CD14-positive monocyte (primary cell): ENCODE measurements at regions not wholly inside any gene's neighbourhood (a gene's known extent, or its start where the extent isn't known, plus 50 kb on each side); places are given as distances from the start of the nearest gene placed in this dataset.

Experiments used
- DNase-seq, 3 donors: peaks; one replicate each; pipeline ENCODE4 v3.0.0-alpha.2; 2011 to 2022
- H2AFZ ChIP-seq: 2 replicates; pipeline ENCODE4 v1.6.0; 2012; ENCODE audit warnings: mild to moderate bottlenecking, low read depth, low read length, inconsistent platforms; ENCODE audit not compliant: insufficient read depth, poor library complexity, severe bottlenecking
- H3K27ac ChIP-seq, 2 donors: 1 replicate in 1 of 2; 2 replicates in 1 of 2; pipeline ENCODE4 v1.5.1; 2012 to 2013; ENCODE audit warnings: low read length in 2 of 2, control low read depth in 1 of 2, inconsistent platforms in 1 of 2, low read depth in 1 of 2, mild to moderate bottlenecking in 1 of 2
- H3K27me3 ChIP-seq, 2 donors: one replicate each; pipeline versions ENCODE4 v1.6.0 to v1.6.1; 2011 to 2013; ENCODE audit warnings: low read length in 2 of 2; ENCODE audit not compliant: control insufficient read depth in 2 of 2, insufficient read depth in 2 of 2
- H3K36me3 ChIP-seq, 2 donors: replicated peaks in 1 of 2; 1 replicate in 1 of 2; 2 replicates in 1 of 2; pipeline versions ENCODE4 v1.5.1 to v1.6.1; 2012 to 2013; ENCODE audit warnings: low read length in 2 of 2, control low read depth in 1 of 2, inconsistent platforms in 1 of 2, mild to moderate bottlenecking in 1 of 2; ENCODE audit not compliant: insufficient read depth in 2 of 2, control insufficient read depth in 1 of 2
- H3K4me1 ChIP-seq, 2 donors: 1 replicate in 1 of 2; 2 replicates in 1 of 2; pipeline versions ENCODE4 v1.5.1 to v1.6.1; 2012 to 2013; ENCODE audit warnings: low read length in 2 of 2, control low read depth in 1 of 2, inconsistent platforms in 1 of 2, mild to moderate bottlenecking in 1 of 2, moderate library complexity in 1 of 2; ENCODE audit not compliant: insufficient read depth in 2 of 2, control insufficient read depth in 1 of 2
- H3K4me2 ChIP-seq: replicated peaks from 2 replicates; pipeline ENCODE3; 2012; ENCODE audit warnings: low read length, moderate library complexity, mild to moderate bottlenecking; ENCODE audit not compliant: poor library complexity, severe bottlenecking; ENCODE audit errors: extremely low read depth
- H3K4me3 ChIP-seq, 3 experiments: fragments of 200-600 bp in 1 of 3; sonication (generic) in 1 of 3; replicated peaks in 1 of 3; 1 replicate in 2 of 3; 2 replicates in 1 of 3; pipeline ENCODE4 v1.5.1; 2011 to 2013; ENCODE audit warnings: low read length in 3 of 3, mild to moderate bottlenecking in 3 of 3, control low read depth in 2 of 3, low read depth in 2 of 3, inconsistent platforms in 1 of 3, moderate library complexity in 1 of 3
- H3K79me2 ChIP-seq: 2 replicates; pipeline ENCODE4 v1.6.0; 2012; ENCODE audit warnings: mild to moderate bottlenecking, control low read depth, inconsistent platforms, low read length, moderate library complexity; ENCODE audit not compliant: insufficient read depth
- H3K9ac ChIP-seq: 2 replicates; pipeline ENCODE4 v1.6.0; 2017; ENCODE audit warnings: low read length, mild to moderate bottlenecking; ENCODE audit not compliant: insufficient read depth, poor library complexity, severe bottlenecking
- H3K9me3 ChIP-seq, 2 donors: replicated peaks in 1 of 2; 1 replicate in 1 of 2; 2 replicates in 1 of 2; pipeline versions ENCODE4 v1.5.1 to v1.6.1; 2012 to 2013; ENCODE audit warnings: low read length in 2 of 2, control low read depth in 1 of 2; ENCODE audit not compliant: control insufficient read depth in 1 of 2, insufficient read depth in 1 of 2
- H4K20me1 ChIP-seq: 2 replicates; pipeline ENCODE4 v1.6.0; 2012; ENCODE audit warnings: mild to moderate bottlenecking, low read length, control low read depth, moderate library complexity; ENCODE audit not compliant: insufficient read depth
- H3K27ac Mint-ChIP-seq, 7 donors: one replicate each; pipeline ENCODE4 v1.8.0; 2020; ENCODE audit warnings: mild to moderate bottlenecking in 7 of 7, mixed read lengths in 7 of 7, moderate library complexity in 6 of 7, inconsistent platforms in 2 of 7
- H3K27me3 Mint-ChIP-seq, 3 donors: one replicate each; pipeline ENCODE4 v1.8.0; 2021 to 2022; ENCODE audit warnings: low read depth in 3 of 3, mild to moderate bottlenecking in 3 of 3, mixed read lengths in 3 of 3, moderate library complexity in 3 of 3, inconsistent platforms in 1 of 3
- H3K36me3 Mint-ChIP-seq, 2 donors: one replicate each; pipeline ENCODE4 v1.8.0; 2020; ENCODE audit warnings: mixed read lengths in 2 of 2, inconsistent platforms in 1 of 2, mild to moderate bottlenecking in 1 of 2
- H3K4me1 Mint-ChIP-seq: one replicate; pipeline ENCODE4 v1.8.0; 2020; ENCODE audit warnings: mild to moderate bottlenecking, mixed read lengths
- H3K4me3 Mint-ChIP-seq, 2 donors: one replicate each; pipeline ENCODE4 v1.8.0; 2020; ENCODE audit warnings: mild to moderate bottlenecking in 2 of 2, mixed read lengths in 2 of 2, moderate library complexity in 1 of 2
- H3K9me3 Mint-ChIP-seq, 7 donors: one replicate each; pipeline ENCODE4 v1.8.0; 2020 to 2022; ENCODE audit warnings: mixed read lengths in 7 of 7, mild to moderate bottlenecking in 6 of 7, moderate library complexity in 6 of 7, inconsistent platforms in 2 of 7
- WGBS: methylation state at CpG from one replicate; pipeline ENCODE4 v1.1.5; 2013; ENCODE audit warnings: missing lambda C conversion rate; ENCODE audit not compliant: insufficient coverage; 5-methylcytosine and 5-hydroxymethylcytosine counted together
- intact Hi-C, 2 donors: fragments of 100-400 bp; cut with micrococcal nuclease; formaldehyde crosslinking; loops; one replicate each; pipeline versions ENCODE4 v1.15.0 to v1.15.1; 2023
- TF ChIP-seq, protein P1 (sequence below): fragments of 200-600 bp; IDR thresholded peaks from one replicate; pipeline ENCODE4 v1.8.0; 2022; ENCODE audit warnings: antibody characterized with exemption, mild to moderate bottlenecking

DNA sequence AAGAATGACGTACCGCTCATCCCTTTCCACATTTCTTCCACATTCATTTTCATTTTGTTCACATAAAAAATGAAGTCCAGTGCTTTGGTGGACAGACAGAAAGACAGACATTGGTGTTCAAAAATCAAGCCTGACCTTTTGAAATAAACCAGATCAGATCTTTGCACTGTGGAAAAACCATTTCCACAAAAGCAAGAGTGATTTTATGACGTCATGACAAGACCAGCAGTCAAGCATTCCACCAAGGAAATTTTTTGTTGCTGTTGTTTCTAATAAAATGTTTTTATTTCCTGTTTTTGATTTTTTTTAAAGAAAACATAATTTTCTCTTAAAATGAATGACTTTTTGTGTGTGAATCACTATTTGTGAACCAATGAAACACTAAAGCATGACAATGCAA is 350.0 kb downstream of the KCNJ2 start:
- no CpG with 5 or more reads among the region's 3 CpGs for WGBS
- Histone ChIP-seq H3K4me2 (no peak overlapping the region), H3K4me1 (peaks cover 11 to 20% of the 10 kb centered on the region in 2 donors), H3K9me3 (no peaks in the 10 kb centered on the region), H3K9ac (no peak overlapping the region), H3K4me3 (no peak overlapping the region), H2AFZ (no peak overlapping the region), H3K27me3 (no peaks in the 10 kb centered on the region), H4K20me1 (no peaks in the 10 kb centered on the region), H3K36me3 (no peaks in the 10 kb centered on the region), H3K27ac (no peak overlapping the region), H3K79me2 (no peaks in the 10 kb centered on the region)
- TF ChIP-seq, protein P1, sequence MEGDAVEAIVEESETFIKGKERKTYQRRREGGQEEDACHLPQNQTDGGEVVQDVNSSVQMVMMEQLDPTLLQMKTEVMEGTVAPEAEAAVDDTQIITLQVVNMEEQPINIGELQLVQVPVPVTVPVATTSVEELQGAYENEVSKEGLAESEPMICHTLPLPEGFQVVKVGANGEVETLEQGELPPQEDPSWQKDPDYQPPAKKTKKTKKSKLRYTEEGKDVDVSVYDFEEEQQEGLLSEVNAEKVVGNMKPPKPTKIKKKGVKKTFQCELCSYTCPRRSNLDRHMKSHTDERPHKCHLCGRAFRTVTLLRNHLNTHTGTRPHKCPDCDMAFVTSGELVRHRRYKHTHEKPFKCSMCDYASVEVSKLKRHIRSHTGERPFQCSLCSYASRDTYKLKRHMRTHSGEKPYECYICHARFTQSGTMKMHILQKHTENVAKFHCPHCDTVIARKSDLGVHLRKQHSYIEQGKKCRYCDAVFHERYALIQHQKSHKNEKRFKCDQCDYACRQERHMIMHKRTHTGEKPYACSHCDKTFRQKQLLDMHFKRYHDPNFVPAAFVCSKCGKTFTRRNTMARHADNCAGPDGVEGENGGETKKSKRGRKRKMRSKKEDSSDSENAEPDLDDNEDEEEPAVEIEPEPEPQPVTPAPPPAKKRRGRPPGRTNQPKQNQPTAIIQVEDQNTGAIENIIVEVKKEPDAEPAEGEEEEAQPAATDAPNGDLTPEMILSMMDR: no peak
- Mint-ChIP-seq H3K4me3 (no peak overlapping the region), H3K36me3 (no peaks in the 10 kb centered on the region), H3K9me3 (peaks cover 0 to 2% (median 0%) of the 10 kb centered on the region in 7 donors), H3K27me3 (peaks cover 0 to 4% (median 1%) of the 10 kb centered on the region in 3 donors), H3K4me1 (peaks cover 13% of the 10 kb centered on the region), H3K27ac (no peak overlapping the region)
- intact Hi-C loops: no loop called here
- no peak for DNase-seq

DNA sequence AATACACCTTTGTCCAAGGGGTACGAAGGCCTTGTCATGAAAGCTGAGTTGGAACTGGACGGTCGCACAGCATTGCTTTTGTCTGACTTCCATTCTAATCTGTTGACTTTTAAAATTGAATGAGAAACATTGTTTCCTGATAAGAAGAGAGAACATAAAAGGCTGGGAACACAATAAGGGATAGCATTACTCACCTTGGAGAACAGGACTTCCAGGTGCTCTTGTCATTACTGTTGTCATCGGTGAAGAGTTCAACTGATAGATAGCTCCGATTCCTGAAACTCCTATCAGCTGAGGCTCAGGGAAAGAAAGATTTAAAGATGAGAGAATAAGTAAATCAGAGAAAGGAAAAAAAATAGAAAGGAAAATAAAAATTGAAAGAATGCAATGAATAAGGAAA is 351.1 kb downstream of the KCNJ2 start:
- TF ChIP-seq, protein P1: no peak
- intact Hi-C loops: no loop called here
- H4K20me1 ChIP-seq: no peaks in the 10 kb centered on the region

More for the DNA sequence above, 351.1 kb downstream of the KCNJ2 start:
- no peak overlapping the region for H3K4me3 Mint-ChIP-seq
- DNase-seq: no peak
- Histone ChIP-seq H3K4me1 (peaks cover 11 to 20% of the 10 kb centered on the region in 2 donors), H3K27me3 (no peaks in the 10 kb centered on the region), H3K9ac (no peak overlapping the region), H3K9me3 (no peaks in the 10 kb centered on the region), H3K36me3 (no peaks in the 10 kb centered on the region), H3K27ac (no peak overlapping the region), H2AFZ (no peak overlapping the region), H3K79me2 (no peaks in the 10 kb centered on the region), H3K4me2 (no peak overlapping the region), H3K4me3 (no peak overlapping the region)
- H3K27me3 Mint-ChIP-seq: peaks cover 0 to 4% (median 1%) of the 10 kb centered on the region in 3 donors
- no peaks in the 10 kb centered on the region for H3K36me3 Mint-ChIP-seq
- peaks cover 0 to 2% (median 0%) of the 10 kb centered on the region in 7 donors for H3K9me3 Mint-ChIP-seq
- no peak overlapping the region for H3K27ac Mint-ChIP-seq
- H3K4me1 Mint-ChIP-seq: peaks cover 14% of the 10 kb centered on the region
- WGBS: 100% methylated on average over 2 of the region's 5 CpGs
